OCI-LY7 (cell line): ENCODE measurements at regions not wholly inside any gene's neighbourhood (a gene's known extent, or its start where the extent isn't known, plus 50 kb on each side); places are given as distances from the start of the nearest gene placed in this dataset.

Experiments
- BruUV-seq: library from RNA; stranded (reverse); fragments of 400-500 nt; replicated peaks from 2 replicates; lab custom pipeline; 2021; lab: Mats Ljungman, UMichigan
- CTCF ChIA-PET: fragments of 300-600 bp; sonication (Branson Sonifier 250); formaldehyde crosslinking; loops from one replicate; lab custom pipeline; 2022; ENCODE audit warnings: antibody characterized with exemption; ENCODE audit not compliant: unreplicated experiment; lab: Charles Lee
- POLR2A ChIA-PET: fragments of 300-600 bp; sonication (Branson Sonifier 250); formaldehyde crosslinking; loops from one replicate; lab custom pipeline; 2022; ENCODE audit warnings: antibody characterized with exemption; lab: Charles Lee
- DNase-seq: peaks from one replicate; pipeline ENCODE4 v3.0.0-alpha.2; 2015; ENCODE audit warnings: low spot score
- H2AFZ ChIP-seq: fragments of 200-600 bp; sonication (generic), shearing (Covaris generic); 2 replicates; pipeline ENCODE4 v1.6.1; 2014; ENCODE audit warnings: mild to moderate bottlenecking, antibody characterized with exemption, low read length, moderate library complexity
- H3K27ac ChIP-seq: fragments of 200-600 bp; sonication (generic); 2 replicates; pipeline ENCODE4 v1.5.1; 2014; ENCODE audit warnings: mixed run types, low read depth, mild to moderate bottlenecking, moderate library complexity, low read length, inconsistent platforms; ENCODE audit not compliant: poor library complexity, severe bottlenecking
- H3K36me3 ChIP-seq: fragments of 200-600 bp; sonication (generic); 2 replicates; pipeline ENCODE4 v1.6.1; 2014; ENCODE audit warnings: mild to moderate bottlenecking, antibody characterized with exemption, low read length, moderate library complexity, mixed read lengths; ENCODE audit not compliant: insufficient read depth
- H3K4me1 ChIP-seq: fragments of 200-600 bp; sonication (generic); 2 replicates; pipeline ENCODE4 v1.5.1; 2014; ENCODE audit warnings: mild to moderate bottlenecking, low read length; ENCODE audit not compliant: insufficient read depth, poor library complexity, severe bottlenecking
- H3K4me2 ChIP-seq: fragments of 200-600 bp; sonication (generic); 2 replicates; pipeline ENCODE4 v1.6.1; 2014; ENCODE audit warnings: mild to moderate bottlenecking, low read length
- H3K4me3 ChIP-seq: fragments of 200-600 bp; sonication (generic); 2 replicates; pipeline ENCODE4 v1.5.1; 2014; ENCODE audit warnings: mild to moderate bottlenecking, low read depth, low read length; ENCODE audit not compliant: poor library complexity, severe bottlenecking
- H3K79me2 ChIP-seq: fragments of 200-600 bp; sonication (generic); 2 replicates; pipeline ENCODE4 v1.6.1; 2016; ENCODE audit warnings: low read depth, mild to moderate bottlenecking, low read length, moderate library complexity, mixed read lengths; ENCODE audit not compliant: insufficient read depth
- H3K9me2 ChIP-seq: fragments of 200-600 bp; sonication (generic); 2 replicates; pipeline ENCODE4 v1.6.1; 2016; ENCODE audit warnings: mild to moderate bottlenecking, low read length, mixed read lengths; ENCODE audit not compliant: insufficient read depth
- H3K9me3 ChIP-seq: fragments of 200-600 bp; sonication (generic); 2 replicates; pipeline ENCODE4 v1.6.1; 2014; ENCODE audit warnings: mild to moderate bottlenecking, mixed run types, low read length, mixed read lengths
- H4K20me1 ChIP-seq: fragments of 200-600 bp; sonication (generic); 2 replicates; pipeline ENCODE4 v1.6.1; 2014; ENCODE audit warnings: mild to moderate bottlenecking, antibody characterized with exemption, low read length, moderate library complexity, mixed read lengths; ENCODE audit not compliant: insufficient read depth
- EZH2phosphoT487 ChIP-seq: fragments of 200-600 bp; sonication (generic); IDR thresholded peaks from 2 replicates; pipeline ENCODE4 v1.6.1; 2018; ENCODE audit warnings: low read depth, borderline replicate concordance, mild to moderate bottlenecking, mixed run types, antibody characterized with exemption, low read length, moderate library complexity, mixed read lengths
- intact Hi-C: fragments of 100-400 bp; cut with micrococcal nuclease; formaldehyde crosslinking; loops from one replicate; pipeline ENCODE4 v1.10.0; 2022; ENCODE audit not compliant: unreplicated experiment
- TF ChIP-seq, protein P1 (sequence below): fragments of 200-600 bp; sonication (generic); conservative IDR thresholded peaks from 2 replicates; pipeline ENCODE4 v1.5.1; 2014; ENCODE audit warnings: mild to moderate bottlenecking, antibody characterized with exemption, low read length, moderate library complexity, mixed read lengths

DNA sequence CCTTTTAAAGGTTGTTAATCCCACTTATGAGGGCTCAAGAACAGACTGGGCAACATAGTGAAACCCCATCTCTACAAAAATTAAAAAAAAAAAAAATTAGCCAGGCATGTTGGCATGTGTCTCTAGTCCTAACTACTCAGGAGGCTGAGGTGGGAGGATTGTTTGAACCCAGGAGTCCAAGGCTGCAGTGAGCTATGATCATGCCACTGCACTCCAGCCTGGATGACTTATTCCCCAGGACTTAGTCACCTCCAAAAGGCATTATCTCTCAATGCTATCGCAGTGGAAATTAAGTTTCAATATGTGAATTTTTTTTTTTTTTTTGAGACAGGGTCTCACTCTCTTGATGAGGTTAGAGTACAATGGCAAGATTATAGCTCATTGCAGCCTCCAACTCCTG lies 61.2 kb upstream of the TRIM24 start:
- BruUV-seq, result no TSS peak
- intact Hi-C loops, result no loop called here

DNA sequence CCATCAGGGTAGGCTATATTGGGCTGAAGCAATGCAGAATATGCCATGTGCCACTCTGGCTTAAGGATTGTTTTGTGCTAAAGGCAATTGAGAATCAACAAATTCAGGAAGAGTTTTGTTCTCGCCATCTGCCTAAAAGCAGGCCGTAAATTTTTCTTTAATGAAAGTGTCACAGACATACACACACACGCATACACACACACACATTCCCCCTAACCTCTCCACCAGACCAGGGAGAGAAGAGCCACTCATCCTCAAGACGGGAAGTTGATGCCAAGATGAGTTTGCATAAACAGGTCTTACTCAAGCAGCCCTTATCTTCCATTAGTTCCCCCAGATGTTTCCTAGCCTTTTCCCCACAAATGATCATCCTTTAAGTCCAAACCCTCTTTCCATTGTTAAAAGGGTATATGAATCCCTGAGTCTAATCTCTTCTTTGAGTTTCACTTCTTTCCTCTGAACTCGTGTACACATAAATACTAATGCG lies 59.6 kb upstream of the TRIM24 start:
- no TSS peak for BruUV-seq
- Histone ChIP-seq H2AFZ (no peak overlapping the region), H3K27ac (no peak overlapping the region), H3K4me2 (no peak overlapping the region), H4K20me1 (no peaks in the 10 kb centered on the region), H3K79me2 (no peaks in the 10 kb centered on the region), H3K4me3 (no peak overlapping the region), H3K36me3 (no peaks in the 10 kb centered on the region), H3K9me2 (no peaks in the 10 kb centered on the region), H3K4me1 (no peaks in the 10 kb centered on the region), H3K9me3 (no peaks in the 10 kb centered on the region)
- ChIA-PET CTCF (no interaction called here), POLR2A (no interaction called here)
- DNase-seq, result no peak
- no peak for TF ChIP-seq EZH2phosphoT487
- TF ChIP-seq, protein P1, sequence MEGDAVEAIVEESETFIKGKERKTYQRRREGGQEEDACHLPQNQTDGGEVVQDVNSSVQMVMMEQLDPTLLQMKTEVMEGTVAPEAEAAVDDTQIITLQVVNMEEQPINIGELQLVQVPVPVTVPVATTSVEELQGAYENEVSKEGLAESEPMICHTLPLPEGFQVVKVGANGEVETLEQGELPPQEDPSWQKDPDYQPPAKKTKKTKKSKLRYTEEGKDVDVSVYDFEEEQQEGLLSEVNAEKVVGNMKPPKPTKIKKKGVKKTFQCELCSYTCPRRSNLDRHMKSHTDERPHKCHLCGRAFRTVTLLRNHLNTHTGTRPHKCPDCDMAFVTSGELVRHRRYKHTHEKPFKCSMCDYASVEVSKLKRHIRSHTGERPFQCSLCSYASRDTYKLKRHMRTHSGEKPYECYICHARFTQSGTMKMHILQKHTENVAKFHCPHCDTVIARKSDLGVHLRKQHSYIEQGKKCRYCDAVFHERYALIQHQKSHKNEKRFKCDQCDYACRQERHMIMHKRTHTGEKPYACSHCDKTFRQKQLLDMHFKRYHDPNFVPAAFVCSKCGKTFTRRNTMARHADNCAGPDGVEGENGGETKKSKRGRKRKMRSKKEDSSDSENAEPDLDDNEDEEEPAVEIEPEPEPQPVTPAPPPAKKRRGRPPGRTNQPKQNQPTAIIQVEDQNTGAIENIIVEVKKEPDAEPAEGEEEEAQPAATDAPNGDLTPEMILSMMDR, result no peak
- intact Hi-C loops, result no loop called here

More for the DNA sequence above, 61.2 kb upstream of the TRIM24 start:
- H3K27ac ChIP-seq, result no peak overlapping the region
- H4K20me1 ChIP-seq, result no peaks in the 10 kb centered on the region
- no peak overlapping the region for H2AFZ ChIP-seq
- no peaks in the 10 kb centered on the region for H3K36me3 ChIP-seq
- TF ChIP-seq, protein P1, result no peak
- TF ChIP-seq EZH2phosphoT487, result no peak
- POLR2A ChIA-PET, result interaction anchor here (0.5 to 0.8 kb wide), 3 partner anchors 45 to 107 kb away, joined by 3 to 4 read pairs (median 3); no protein-coding TSS in a partner anchor
- no peaks in the 10 kb centered on the region for H3K79me2 ChIP-seq
- no peak overlapping the region for H3K4me2 ChIP-seq
- CTCF ChIA-PET, result no interaction called here
- H3K4me3 ChIP-seq, result no peak overlapping the region
- no peaks in the 10 kb centered on the region for H3K4me1 ChIP-seq
- no peaks in the 10 kb centered on the region for H3K9me2 ChIP-seq
- DNase-seq, result no peak
- H3K9me3 ChIP-seq, result no peaks in the 10 kb centered on the region

DNA sequence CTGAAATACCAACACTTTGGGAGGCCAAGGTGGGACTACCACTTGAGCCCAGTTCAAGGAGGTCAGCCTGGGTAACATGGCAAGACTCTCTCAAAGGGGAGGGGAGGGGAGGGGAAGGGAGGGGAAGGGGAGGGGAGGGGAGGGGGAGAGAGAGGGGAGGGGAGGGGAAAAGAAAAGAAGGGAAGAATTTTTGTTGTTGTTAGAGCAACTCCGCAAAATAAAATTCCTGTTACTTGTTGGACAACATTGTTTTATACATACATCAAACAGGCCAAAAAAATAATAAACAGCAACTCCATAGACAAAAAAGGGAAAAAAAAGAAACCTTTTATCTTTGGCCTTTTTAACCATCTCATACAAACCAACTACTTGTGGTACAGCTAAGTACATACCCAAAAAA lies 57.3 kb upstream of the TRIM24 start:
- Histone ChIP-seq H3K4me2 (no peak overlapping the region), H3K79me2 (no peaks in the 10 kb centered on the region), H3K27ac (no peak overlapping the region), H3K9me2 (no peaks in the 10 kb centered on the region), H3K4me1 (no peaks in the 10 kb centered on the region), H4K20me1 (no peaks in the 10 kb centered on the region), H3K36me3 (no peaks in the 10 kb centered on the region), H3K9me3 (no peaks in the 10 kb centered on the region), H2AFZ (no peak overlapping the region), H3K4me3 (no peak overlapping the region)
- intact Hi-C loops, result no loop called here
- CTCF ChIA-PET, result no interaction called here
- POLR2A ChIA-PET, result no interaction called here
- no peak for DNase-seq
- TF ChIP-seq EZH2phosphoT487, result no peak
- TF ChIP-seq, protein P1, result no peak
- no TSS peak for BruUV-seq
